ENCODE measurements at regions not wholly inside any gene's neighbourhood (a gene's known extent, or its start where the extent isn't known, plus 50 kb on each side); places are given as distances from the start of the nearest gene placed in this dataset.

GRCh38 chr5:7991125-7991821 lies 122.3 kb downstream of the MTRR start:
- Histone ChIP-seq H3K36me3 (ENCODE audit: control insufficient read depth, insufficient read depth, low read length) (no peaks in the 10 kb centered on the region), H3K4me3 (ENCODE audit: insufficient read depth, low read depth, low read length, poor library complexity, severe bottlenecking) (no peak overlapping the region), H3K27me3 (replicated peaks; ENCODE audit: control insufficient read depth, insufficient read depth, low read length, poor library complexity, severe bottlenecking) (no peaks in the 10 kb centered on the region), H3K4me1 (ENCODE audit: control insufficient read depth, insufficient read depth, low read length, poor library complexity, severe bottlenecking) (no peaks in the 10 kb centered on the region), H3K27ac (ENCODE audit: insufficient read depth, low read length, poor library complexity, severe bottlenecking) (no peak overlapping the region), H3K9me3 (ENCODE audit: control insufficient read depth, low read length) (no peaks in the 10 kb centered on the region)
- no peak for DNase-seq

DNA sequence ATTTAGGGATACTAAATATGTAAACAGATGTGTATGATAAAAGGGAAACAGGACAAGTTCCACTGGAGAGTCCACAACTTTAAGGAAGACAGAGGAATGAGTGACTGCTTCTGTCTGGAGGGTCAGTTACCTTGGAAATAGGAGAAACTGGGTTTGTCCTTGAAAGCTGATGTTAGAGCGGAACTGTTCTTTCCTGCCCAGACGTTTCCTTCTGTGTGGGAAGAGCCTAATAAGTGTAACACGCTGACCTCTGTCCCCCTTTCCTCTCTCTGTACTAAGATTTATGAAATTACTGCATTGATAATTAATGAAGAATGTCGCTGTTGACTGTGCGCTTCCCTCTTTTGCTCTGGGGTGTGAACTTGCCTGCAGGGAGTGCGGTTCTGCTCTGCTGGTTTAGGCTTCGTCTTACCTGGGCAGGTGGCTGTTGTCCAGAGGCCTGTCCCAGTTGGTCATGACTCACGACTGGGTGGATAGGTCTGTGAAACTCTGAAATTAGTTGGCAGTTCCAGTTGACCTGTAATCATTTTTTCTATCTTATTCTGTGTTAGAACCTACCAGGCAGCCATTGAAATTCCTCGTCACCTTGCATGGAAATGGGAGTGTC lies 126.8 kb downstream of the MTRR start:
- no peak for DNase-seq
- H3K9me3 ChIP-seq (ENCODE audit: control insufficient read depth, low read length), result no peaks in the 10 kb centered on the region
- H3K27ac ChIP-seq (ENCODE audit: insufficient read depth, low read length, poor library complexity, severe bottlenecking), result no peak overlapping the region
- no peaks in the 10 kb centered on the region for H3K36me3 ChIP-seq (ENCODE audit: control insufficient read depth, insufficient read depth, low read length)
- no peaks in the 10 kb centered on the region for H3K4me1 ChIP-seq (ENCODE audit: control insufficient read depth, insufficient read depth, low read length, poor library complexity, severe bottlenecking)
- no peak overlapping the region for H3K4me3 ChIP-seq (ENCODE audit: insufficient read depth, low read depth, low read length, poor library complexity, severe bottlenecking)
- H3K27me3 ChIP-seq (replicated peaks; ENCODE audit: control insufficient read depth, insufficient read depth, low read length, poor library complexity, severe bottlenecking), result no peaks in the 10 kb centered on the region

GRCh38 chr5:8005416-8005815 lies 136.5 kb downstream of the MTRR start:
- H3K9me3 ChIP-seq (ENCODE audit: control insufficient read depth, low read length), result no peaks in the 10 kb centered on the region
- no peak overlapping the region for H3K27ac ChIP-seq (ENCODE audit: insufficient read depth, low read length, poor library complexity, severe bottlenecking)
- no peaks in the 10 kb centered on the region for H3K36me3 ChIP-seq (ENCODE audit: control insufficient read depth, insufficient read depth, low read length)
- DNase-seq, result no peak
- H3K4me1 ChIP-seq (ENCODE audit: control insufficient read depth, insufficient read depth, low read length, poor library complexity, severe bottlenecking), result no peaks in the 10 kb centered on the region
- no peak overlapping the region for H3K4me3 ChIP-seq (ENCODE audit: insufficient read depth, low read depth, low read length, poor library complexity, severe bottlenecking)
- H3K27me3 ChIP-seq (replicated peaks; ENCODE audit: control insufficient read depth, insufficient read depth, low read length, poor library complexity, severe bottlenecking), result no peaks in the 10 kb centered on the region

GRCh38 chr5:8012131-8012977 lies 143.4 kb downstream of the MTRR start:
- H3K9me3 ChIP-seq (ENCODE audit: control insufficient read depth, low read length), result no peaks in the 10 kb centered on the region
- no peak for DNase-seq
- H3K36me3 ChIP-seq (ENCODE audit: control insufficient read depth, insufficient read depth, low read length), result no peaks in the 10 kb centered on the region
- no peaks in the 10 kb centered on the region for H3K4me1 ChIP-seq (ENCODE audit: control insufficient read depth, insufficient read depth, low read length, poor library complexity, severe bottlenecking)
- H3K27ac ChIP-seq (ENCODE audit: insufficient read depth, low read length, poor library complexity, severe bottlenecking), result no peak overlapping the region
- H3K4me3 ChIP-seq (ENCODE audit: insufficient read depth, low read depth, low read length, poor library complexity, severe bottlenecking), result no peak overlapping the region
- no peaks in the 10 kb centered on the region for H3K27me3 ChIP-seq (replicated peaks; ENCODE audit: control insufficient read depth, insufficient read depth, low read length, poor library complexity, severe bottlenecking)

- no peak for DNase-seq
- H3K4me3 ChIP-seq (ENCODE audit: insufficient read depth, low read depth, low read length, poor library complexity, severe bottlenecking), result no peak overlapping the region
- no peaks in the 10 kb centered on the region for H3K4me1 ChIP-seq (ENCODE audit: control insufficient read depth, insufficient read depth, low read length, poor library complexity, severe bottlenecking)
- no peaks in the 10 kb centered on the region for H3K27me3 ChIP-seq (replicated peaks; ENCODE audit: control insufficient read depth, insufficient read depth, low read length, poor library complexity, severe bottlenecking)
- no peak overlapping the region for H3K27ac ChIP-seq (ENCODE audit: insufficient read depth, low read length, poor library complexity, severe bottlenecking)
- H3K9me3 ChIP-seq (ENCODE audit: control insufficient read depth, low read length), result no peaks in the 10 kb centered on the region
- H3K36me3 ChIP-seq (ENCODE audit: control insufficient read depth, insufficient read depth, low read length), result no peaks in the 10 kb centered on the region
These were observed 145.2 kb downstream of the MTRR start for GRCh38 chr5:8013948-8014710.

DNA sequence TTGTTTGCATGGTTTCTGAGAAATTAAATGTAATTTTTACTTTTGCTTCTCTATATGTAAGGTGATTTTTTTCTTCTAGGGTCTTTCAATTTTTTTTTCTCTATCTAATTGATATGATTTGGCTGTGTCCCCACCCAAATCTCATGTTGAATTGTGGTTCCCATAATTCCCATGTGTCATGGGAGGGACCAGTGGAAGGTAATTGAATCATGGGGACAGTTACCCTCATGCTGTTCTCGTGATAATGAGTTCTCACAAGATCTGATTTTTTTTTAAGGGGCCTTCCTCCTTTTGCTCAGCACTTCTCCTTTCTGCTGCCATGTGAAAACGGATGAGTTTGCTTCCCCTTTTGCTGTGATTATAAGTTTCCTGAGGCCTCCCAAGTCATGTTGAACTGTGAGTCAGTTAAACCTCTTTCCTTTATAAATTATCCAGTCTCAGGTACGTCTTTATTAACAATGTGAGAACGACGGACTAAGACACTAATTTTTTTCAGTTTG lies 150.8 kb downstream of the MTRR start:
- Histone ChIP-seq H3K4me3 (ENCODE audit: insufficient read depth, low read depth, low read length, poor library complexity, severe bottlenecking) (no peak overlapping the region), H3K36me3 (ENCODE audit: control insufficient read depth, insufficient read depth, low read length) (no peaks in the 10 kb centered on the region)
- DNase-seq, result no peak

GRCh38 chr5:8020861-8021514 lies 152.0 kb downstream of the MTRR start:
- Histone ChIP-seq H3K27ac (ENCODE audit: insufficient read depth, low read length, poor library complexity, severe bottlenecking) (no peak overlapping the region), H3K4me3 (ENCODE audit: insufficient read depth, low read depth, low read length, poor library complexity, severe bottlenecking) (no peak overlapping the region), H3K36me3 (ENCODE audit: control insufficient read depth, insufficient read depth, low read length) (no peaks in the 10 kb centered on the region), H3K9me3 (ENCODE audit: control insufficient read depth, low read length) (no peaks in the 10 kb centered on the region), H3K27me3 (replicated peaks; ENCODE audit: control insufficient read depth, insufficient read depth, low read length, poor library complexity, severe bottlenecking) (no peaks in the 10 kb centered on the region), H3K4me1 (ENCODE audit: control insufficient read depth, insufficient read depth, low read length, poor library complexity, severe bottlenecking) (no peaks in the 10 kb centered on the region)
- no peak for DNase-seq

More for the DNA sequence above, 150.8 kb downstream of the MTRR start:
- H3K27me3 ChIP-seq (replicated peaks; ENCODE audit: control insufficient read depth, insufficient read depth, low read length, poor library complexity, severe bottlenecking), result no peaks in the 10 kb centered on the region
- H3K4me1 ChIP-seq (ENCODE audit: control insufficient read depth, insufficient read depth, low read length, poor library complexity, severe bottlenecking), result no peaks in the 10 kb centered on the region
- H3K9me3 ChIP-seq (ENCODE audit: control insufficient read depth, low read length), result no peaks in the 10 kb centered on the region
- H3K27ac ChIP-seq (ENCODE audit: insufficient read depth, low read length, poor library complexity, severe bottlenecking), result no peak overlapping the region

- Histone ChIP-seq H3K4me1 (ENCODE audit: control insufficient read depth, insufficient read depth, low read length, poor library complexity, severe bottlenecking) (no peaks in the 10 kb centered on the region), H3K4me3 (ENCODE audit: insufficient read depth, low read depth, low read length, poor library complexity, severe bottlenecking) (no peak overlapping the region), H3K27ac (ENCODE audit: insufficient read depth, low read length, poor library complexity, severe bottlenecking) (no peak overlapping the region), H3K36me3 (ENCODE audit: control insufficient read depth, insufficient read depth, low read length) (no peaks in the 10 kb centered on the region), H3K27me3 (replicated peaks; ENCODE audit: control insufficient read depth, insufficient read depth, low read length, poor library complexity, severe bottlenecking) (no peaks in the 10 kb centered on the region), H3K9me3 (ENCODE audit: control insufficient read depth, low read length) (no peaks in the 10 kb centered on the region)
- DNase-seq, result no peak
These were observed 159.3 kb downstream of the MTRR start for GRCh38 chr5:8028243-8028642.

- no peaks in the 10 kb centered on the region for H3K36me3 ChIP-seq (ENCODE audit: control insufficient read depth, insufficient read depth, low read length)
These were observed 164.3 kb downstream of the MTRR start for GRCh38 chr5:8033261-8033660.

More at GRCh38 chr5:8033261-8033660, 164.3 kb downstream of the MTRR start:
- no peak overlapping the region for H3K27ac ChIP-seq (ENCODE audit: insufficient read depth, low read length, poor library complexity, severe bottlenecking)
- H3K27me3 ChIP-seq (replicated peaks; ENCODE audit: control insufficient read depth, insufficient read depth, low read length, poor library complexity, severe bottlenecking), result no peaks in the 10 kb centered on the region
- H3K4me3 ChIP-seq (ENCODE audit: insufficient read depth, low read depth, low read length, poor library complexity, severe bottlenecking), result no peak overlapping the region
- H3K9me3 ChIP-seq (ENCODE audit: control insufficient read depth, low read length), result no peaks in the 10 kb centered on the region
- H3K4me1 ChIP-seq (ENCODE audit: control insufficient read depth, insufficient read depth, low read length, poor library complexity, severe bottlenecking), result no peaks in the 10 kb centered on the region
- DNase-seq, result no peak

Data from effector memory CD4-positive, alpha-beta T cell (primary cell).